ENCODE measurements at regions not wholly inside any gene's neighbourhood (a gene's known extent, or its start where the extent isn't known, plus 50 kb on each side); places are given as distances from the start of the nearest gene placed in this dataset.

GRCh38 chr16:73739049-73739769, 557.4 kb upstream of the PSMD7 start:
- H3K27me3 ChIP-seq (ENCODE audit: low read depth, low read length): 0 out of 2 replicates have a peak, but pooled peaks cover 3% of the 10 kb centered on the region
- H3K36me3 ChIP-seq (replicated peaks; ENCODE audit: low read depth, low read length): no peaks in the 10 kb centered on the region
- no peaks in the 10 kb centered on the region for H4K20me1 ChIP-seq (ENCODE audit: insufficient read depth, low read length)
- H3K4me1 ChIP-seq (ENCODE audit: low read length): peaks cover 21% of the 10 kb centered on the region
- H3K9ac ChIP-seq (ENCODE audit: low read length): no peak overlapping the region
- H3K79me2 ChIP-seq (ENCODE audit: low read length): no peaks in the 10 kb centered on the region
- no peak for TF ChIP-seq CTCF (IDR thresholded peaks at IDR 0.05; ENCODE audit: low read depth, low read length)
- TF ChIP-seq EZH2phosphoT487 (IDR thresholded peaks at IDR 0.05; ENCODE audit: low read depth): no peak
- no peak overlapping the region for H3K4me2 ChIP-seq (ENCODE audit: low read length)
- no peaks in the 10 kb centered on the region for H3K9me3 ChIP-seq (ENCODE audit: insufficient read depth, low read length)
- no peak overlapping the region for H2AFZ ChIP-seq (ENCODE audit: low read depth, low read length)
- H3K4me3 ChIP-seq (ENCODE audit: low read length): no peak overlapping the region
- H3K27ac ChIP-seq (ENCODE audit: low read length): no peak overlapping the region

- H3K9me3 ChIP-seq (ENCODE audit: insufficient read depth, low read length): no peaks in the 10 kb centered on the region
- H3K4me1 ChIP-seq (ENCODE audit: low read length): peaks cover 21% of the 10 kb centered on the region
- H3K79me2 ChIP-seq (ENCODE audit: low read length): no peaks in the 10 kb centered on the region
- H3K9ac ChIP-seq (ENCODE audit: low read length): no peak overlapping the region
- H3K27me3 ChIP-seq (ENCODE audit: low read depth, low read length): 0 out of 2 replicates have a peak, but pooled peaks cover 3% of the 10 kb centered on the region
- no peaks in the 10 kb centered on the region for H4K20me1 ChIP-seq (ENCODE audit: insufficient read depth, low read length)
- H2AFZ ChIP-seq (ENCODE audit: low read depth, low read length): no peak overlapping the region
- no peaks in the 10 kb centered on the region for H3K36me3 ChIP-seq (replicated peaks; ENCODE audit: low read depth, low read length)
- H3K4me3 ChIP-seq (ENCODE audit: low read length): no peak overlapping the region
- no peak overlapping the region for H3K4me2 ChIP-seq (ENCODE audit: low read length)
- TF ChIP-seq EZH2phosphoT487 (IDR thresholded peaks at IDR 0.05; ENCODE audit: low read depth) (no peak), CTCF (IDR thresholded peaks at IDR 0.05; ENCODE audit: low read depth, low read length) (no peak)
- no peak overlapping the region for H3K27ac ChIP-seq (ENCODE audit: low read length)
Observed at GRCh38 chr16:73738266-73738665, 558.3 kb upstream of the PSMD7 start.

- no peak overlapping the region for H3K27ac ChIP-seq (ENCODE audit: low read length)
- TF ChIP-seq CTCF (IDR thresholded peaks at IDR 0.05; ENCODE audit: low read depth, low read length) (no peak), EZH2phosphoT487 (IDR thresholded peaks at IDR 0.05; ENCODE audit: low read depth) (no peak)
- no peak overlapping the region for H3K9ac ChIP-seq (ENCODE audit: low read length)
- no peaks in the 10 kb centered on the region for H3K9me3 ChIP-seq (ENCODE audit: insufficient read depth, low read length)
- no peaks in the 10 kb centered on the region for H4K20me1 ChIP-seq (ENCODE audit: insufficient read depth, low read length)
- H2AFZ ChIP-seq (ENCODE audit: low read depth, low read length): no peak overlapping the region
- H3K36me3 ChIP-seq (replicated peaks; ENCODE audit: low read depth, low read length): no peaks in the 10 kb centered on the region
- no peak overlapping the region for H3K4me2 ChIP-seq (ENCODE audit: low read length)
- peaks cover 21% of the 10 kb centered on the region for H3K4me1 ChIP-seq (ENCODE audit: low read length)
- no peaks in the 10 kb centered on the region for H3K79me2 ChIP-seq (ENCODE audit: low read length)
- H3K27me3 ChIP-seq (ENCODE audit: low read depth, low read length): 0 out of 2 replicates have a peak, but pooled peaks cover 3% of the 10 kb centered on the region
- H3K4me3 ChIP-seq (ENCODE audit: low read length): no peak overlapping the region
Observed at GRCh38 chr16:73737637-73738036, 559.0 kb upstream of the PSMD7 start.

- no peaks in the 10 kb centered on the region for H4K20me1 ChIP-seq (ENCODE audit: insufficient read depth, low read length)
- no peak overlapping the region for H3K9ac ChIP-seq (ENCODE audit: low read length)
Observed at GRCh38 chr16:73735954-73736353, 560.7 kb upstream of the PSMD7 start.

More at GRCh38 chr16:73735954-73736353, 560.7 kb upstream of the PSMD7 start:
- no peak overlapping the region for H3K4me3 ChIP-seq (ENCODE audit: low read length)
- H3K4me2 ChIP-seq (ENCODE audit: low read length): no peak overlapping the region
- H3K9me3 ChIP-seq (ENCODE audit: insufficient read depth, low read length): no peaks in the 10 kb centered on the region
- TF ChIP-seq EZH2phosphoT487 (IDR thresholded peaks at IDR 0.05; ENCODE audit: low read depth) (no peak), CTCF (IDR thresholded peaks at IDR 0.05; ENCODE audit: low read depth, low read length) (no peak)
- H3K4me1 ChIP-seq (ENCODE audit: low read length): peaks cover 21% of the 10 kb centered on the region
- H3K79me2 ChIP-seq (ENCODE audit: low read length): no peaks in the 10 kb centered on the region
- H3K27me3 ChIP-seq (ENCODE audit: low read depth, low read length): no peaks in the 10 kb centered on the region
- H2AFZ ChIP-seq (ENCODE audit: low read depth, low read length): 0 out of 2 replicates have a peak overlapping the region, but pooled peaks have one; percentile 25
- H3K27ac ChIP-seq (ENCODE audit: low read length): no peak overlapping the region
- H3K36me3 ChIP-seq (replicated peaks; ENCODE audit: low read depth, low read length): no peaks in the 10 kb centered on the region
